IMR-90 (cell line): ENCODE measurements at regions not wholly inside any gene's neighbourhood (a gene's known extent, or its start where the extent isn't known, plus 50 kb on each side); places are given as distances from the start of the nearest gene placed in this dataset.

Experiments used
- ATAC-seq: fragments of 200-7000 bp; cut with Tn5 transposase; 2 replicates; pipeline ENCODE4 v1.9.1; 2020; ENCODE audit warnings: low read depth, mild to moderate bottlenecking, moderate library complexity
- BruUV-seq: library from RNA; stranded (reverse); fragments of 400-500 nt; replicated peaks from 2 replicates; lab custom pipeline; 2021; lab: Mats Ljungman, UMichigan
- CTCF ChIA-PET: fragments of 300-600 bp; formaldehyde crosslinking; extraction: SDS; loops from one replicate; lab custom pipeline; 2021; ENCODE audit warnings: antibody characterized with exemption; lab: Yijun Ruan, JAX
- POLR2A ChIA-PET: fragments of 300-600 bp; sonication (Branson Sonifier 250); formaldehyde crosslinking; loops from one replicate; lab custom pipeline; 2022; ENCODE audit warnings: antibody characterized with exemption; ENCODE audit not compliant: unreplicated experiment; lab: Charles Lee
- DNase-seq: peaks from one replicate; pipeline ENCODE4 v3.0.0; 2013
- H2AFZ ChIP-seq: replicated peaks from 2 replicates; pipeline ENCODE3; 2013; ENCODE audit warnings: low read length, mild to moderate bottlenecking; ENCODE audit not compliant: poor library complexity
- H2AK5ac ChIP-seq: 2 replicates; pipeline ENCODE4 v1.6.1; 2013; ENCODE audit warnings: low read depth, low read length, inconsistent platforms
- H2AK9ac ChIP-seq: replicated peaks from 2 replicates; pipeline ENCODE3; 2013; ENCODE audit warnings: mild to moderate bottlenecking, low read depth, low read length, moderate library complexity; ENCODE audit not compliant: poor library complexity
- H2BK120ac ChIP-seq: 2 replicates; pipeline ENCODE4 v1.6.1; 2013; ENCODE audit warnings: low read depth, low read length, inconsistent platforms
- H2BK15ac ChIP-seq: 3 replicates; pipeline ENCODE4 v1.6.1; 2013; ENCODE audit warnings: low read depth, low read length, inconsistent platforms
- H2BK20ac ChIP-seq: 2 replicates; pipeline ENCODE4 v1.6.1; 2013; ENCODE audit warnings: low read depth, mild to moderate bottlenecking, inconsistent platforms, low read length, moderate library complexity
- H2BK5ac ChIP-seq: 2 replicates; pipeline ENCODE4 v1.6.1; 2013; ENCODE audit warnings: mild to moderate bottlenecking, low read depth, low read length, inconsistent platforms; ENCODE audit not compliant: poor library complexity, severe bottlenecking
- H3K14ac ChIP-seq: replicated peaks from 2 replicates; pipeline ENCODE4 v1.6.1; 2013; ENCODE audit warnings: low read depth, low read length, inconsistent platforms
- H3K18ac ChIP-seq: 2 replicates; pipeline ENCODE4 v1.6.1; 2013; ENCODE audit warnings: low read depth, low read length, control low read depth
- H3K23ac ChIP-seq: 2 replicates; pipeline ENCODE4 v1.6.1; 2013; ENCODE audit warnings: low read depth, low read length, inconsistent platforms
- H3K27ac ChIP-seq: 2 replicates; pipeline ENCODE4 v1.5.1; 2013; ENCODE audit warnings: mild to moderate bottlenecking, control low read depth, low read length; ENCODE audit not compliant: insufficient read depth
- H3K27me3 ChIP-seq: 2 replicates; pipeline ENCODE4 v1.6.1; 2013; ENCODE audit warnings: low read length; ENCODE audit not compliant: control insufficient read depth, insufficient read depth
- H3K36me3 ChIP-seq: 2 replicates; pipeline ENCODE4 v1.6.1; 2013; ENCODE audit warnings: low read length, mixed read lengths; ENCODE audit not compliant: control insufficient read depth, insufficient read depth
- H3K4ac ChIP-seq: 2 replicates; pipeline ENCODE4 v1.6.1; 2013; ENCODE audit warnings: low read depth, low read length, inconsistent platforms
- H3K4me1 ChIP-seq: 2 replicates; pipeline ENCODE4 v1.6.1; 2013; ENCODE audit warnings: low read length, mixed read lengths; ENCODE audit not compliant: control insufficient read depth, insufficient read depth
- H3K4me2 ChIP-seq: 2 replicates; pipeline ENCODE4 v1.6.1; 2013; ENCODE audit warnings: low read depth, mild to moderate bottlenecking, control low read depth, low read length, moderate library complexity
- H3K4me3 ChIP-seq: 2 replicates; pipeline ENCODE4 v1.5.1; 2013; ENCODE audit warnings: low read depth, mild to moderate bottlenecking, control low read depth, low read length, moderate library complexity; ENCODE audit not compliant: insufficient read depth
- H3K56ac ChIP-seq: 2 replicates; pipeline ENCODE4 v1.6.1; 2013; ENCODE audit warnings: low read length, inconsistent platforms; ENCODE audit not compliant: insufficient read depth; ENCODE audit errors: extremely low read depth
- H3K79me1 ChIP-seq, 2 experiments: 2 replicates each; pipeline ENCODE4 v1.6.1; 2013; ENCODE audit warnings: low read length in 2 of 2, inconsistent platforms in 1 of 2, low read depth in 1 of 2
- H3K9ac ChIP-seq: 2 replicates; pipeline ENCODE4 v1.6.1; 2013; ENCODE audit warnings: low read depth, low read length, control low read depth
- H3K9me1 ChIP-seq: 2 replicates; pipeline ENCODE4 v1.6.1; 2013; ENCODE audit warnings: low read length, inconsistent platforms; ENCODE audit not compliant: insufficient read depth
- H3K9me3 ChIP-seq: 2 replicates; pipeline ENCODE4 v1.6.1; 2013; ENCODE audit warnings: low read length; ENCODE audit not compliant: control insufficient read depth, insufficient read depth
- H4K20me1 ChIP-seq: 2 replicates; pipeline ENCODE4 v1.6.1; 2013; ENCODE audit warnings: low read length, inconsistent platforms; ENCODE audit not compliant: insufficient read depth
- H4K5ac ChIP-seq: 2 replicates; pipeline ENCODE4 v1.6.1; 2013; ENCODE audit warnings: mild to moderate bottlenecking, low read depth, low read length, control low read depth
- H4K8ac ChIP-seq, 2 experiments: 2 replicates each; pipeline ENCODE4 v1.6.1; 2013; ENCODE audit warnings: low read depth in 2 of 2, low read length in 2 of 2, control low read depth in 1 of 2, inconsistent platforms in 1 of 2
- H4K91ac ChIP-seq: 2 replicates; pipeline ENCODE4 v1.6.1; 2013; ENCODE audit warnings: low read depth, low read length, inconsistent platforms; ENCODE audit not compliant: insufficient read depth
- BHLHE40 ChIP-seq: fragments of 150-350 bp; IDR thresholded peaks from 2 replicates; pipeline ENCODE4 v1.6.1; 2016; ENCODE audit warnings: mild to moderate bottlenecking, low read depth, low read length
- FOS ChIP-seq: fragments of 150-350 bp; IDR thresholded peaks from 2 replicates; pipeline ENCODE4 v1.6.1; 2016; ENCODE audit warnings: low read depth, low read length
- MAFK ChIP-seq: IDR thresholded peaks from 2 replicates; pipeline ENCODE4 v1.6.1; 2012; ENCODE audit warnings: low read depth, low read length, improper control_type of control experiment
- MAZ ChIP-seq: IDR thresholded peaks from 2 replicates; pipeline ENCODE4 v1.6.1; 2012; ENCODE audit warnings: low read depth, mild to moderate bottlenecking, low read length, improper control_type of control experiment, moderate library complexity, borderline replicate concordance
- NFE2L2 ChIP-seq: fragments of 150-350 bp; IDR thresholded peaks from 2 replicates; pipeline ENCODE4 v1.6.1; 2016; ENCODE audit warnings: low read depth, mild to moderate bottlenecking, low read length
- POLR2A ChIP-seq: IDR thresholded peaks from 2 replicates; pipeline ENCODE4 v1.6.1; 2012; ENCODE audit warnings: mild to moderate bottlenecking, low read depth, low read length
- RAD21 ChIP-seq: IDR thresholded peaks from 2 replicates; pipeline ENCODE4 v1.6.1; 2012; ENCODE audit warnings: low read length, improper control_type of control experiment
- RCOR1 ChIP-seq: IDR thresholded peaks from 2 replicates; pipeline ENCODE4 v1.6.1; 2012; ENCODE audit warnings: mild to moderate bottlenecking, low read length, improper control_type of control experiment; ENCODE audit not compliant: insufficient replicate concordance
- RFX5 ChIP-seq: IDR thresholded peaks from 2 replicates; pipeline ENCODE4 v1.8.0; 2012; ENCODE audit warnings: low read depth, mild to moderate bottlenecking, low read length, moderate library complexity
- WGBS, 2 experiments: methylation state at CpG; one replicate each; pipeline versions ENCODE4 v1.1.5 to v1.1.7; 2013; ENCODE audit warnings: missing lambda C conversion rate in 2 of 2; ENCODE audit not compliant: insufficient read length in 1 of 2; ENCODE audit errors: extremely low coverage in 2 of 2; 5-methylcytosine and 5-hydroxymethylcytosine counted together
- dilution Hi-C: fragments of 300-500 bp; cut with HindIII; formaldehyde crosslinking; loops from one replicate; pipeline ENCODE4 v1.14.3; 2018; ENCODE audit warnings: low sequenced_read_pairs; ENCODE audit not compliant: unreplicated experiment
- in situ Hi-C: fragments of 300-500 bp; cut with MboI; formaldehyde crosslinking; loops from 3 replicates; pipeline ENCODE4 v1.14.3; 2019; ENCODE audit warnings: low sequenced_read_pairs, inconsistent platforms, mixed read lengths
- intact Hi-C: fragments of 100-400 bp; cut with micrococcal nuclease; formaldehyde crosslinking; loops from 2 replicates; pipeline ENCODE4 v1.10.0; 2022
- TF ChIP-seq, protein P1 (sequence below): fragments of 150-350 bp; IDR thresholded peaks from 2 replicates; pipeline ENCODE4 v1.6.1; 2017; ENCODE audit warnings: mild to moderate bottlenecking, antibody characterized with exemption, low read length, low read depth
- TF ChIP-seq, protein P2 (sequence below): fragments of 150-350 bp; IDR thresholded peaks from 2 replicates; pipeline ENCODE4 v1.6.1; 2016; ENCODE audit warnings: low read depth, mild to moderate bottlenecking, low read length, moderate library complexity, borderline replicate concordance

DNA sequence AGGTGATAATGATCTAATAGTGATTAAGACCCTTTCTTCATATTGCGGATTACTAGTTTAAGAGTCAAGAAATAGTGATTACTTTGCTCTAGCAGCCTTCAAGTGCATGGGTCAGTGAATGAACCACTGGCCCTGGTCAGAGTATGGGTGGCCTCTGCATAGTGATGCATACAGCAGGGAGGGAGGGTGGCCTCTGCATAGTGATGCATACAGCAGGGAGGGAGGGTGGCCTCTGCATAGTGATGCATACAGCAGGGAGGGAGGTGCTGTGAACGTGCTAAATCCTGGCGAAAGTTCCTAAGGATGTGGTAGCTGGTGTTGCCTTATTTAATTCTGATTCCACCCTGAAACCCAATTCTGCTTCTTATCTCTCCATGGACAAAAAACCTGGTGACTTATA is 246.7 kb upstream of the ARSJ start:
- H2AK5ac ChIP-seq, result no peak overlapping the region
- H3K4me1 ChIP-seq, result peaks cover 2% of the 10 kb centered on the region; the same call in 1 of the 2 replicates
- H3K23ac ChIP-seq, result no peak overlapping the region
- peak overlapping the region; percentile 16 for H2BK5ac ChIP-seq
- no CpG with 5 or more reads among the region's 3 CpGs for WGBS, 2 experiments
- dilution Hi-C loops, result no loop called here
- H3K56ac ChIP-seq, result no peak overlapping the region
- intact Hi-C loops, result no loop called here
- no peak overlapping the region for H4K91ac ChIP-seq
- no peak overlapping the region for H2BK15ac ChIP-seq
- no peak overlapping the region for H3K9ac ChIP-seq
- no peak overlapping the region for H3K18ac ChIP-seq
- no peaks in the 10 kb centered on the region for H3K79me1 ChIP-seq
- peak overlapping the region in 1 of 2 experiments; percentile 30; a peak in 1 of 4 replicates for H4K8ac ChIP-seq
- H2BK120ac ChIP-seq, result peak overlapping the region; percentile 16; the same call in 1 of the 2 replicates
- DNase-seq (peak; percentile 45), ATAC-seq (peak; percentile 80)
- H3K27me3 ChIP-seq, result no peaks in the 10 kb centered on the region
- in situ Hi-C loops, result no loop called here
- no peak overlapping the region for H2AK9ac ChIP-seq
- H2BK20ac ChIP-seq, result no peak overlapping the region
- CTCF ChIA-PET, result no interaction called here
- H3K36me3 ChIP-seq, result no peaks in the 10 kb centered on the region
- H3K9me1 ChIP-seq, result no peaks in the 10 kb centered on the region
- H3K4me2 ChIP-seq, result no peak overlapping the region
- H3K27ac ChIP-seq, result no peak overlapping the region
- no peak overlapping the region for H2AFZ ChIP-seq
- H4K20me1 ChIP-seq, result no peaks in the 10 kb centered on the region
- no peak overlapping the region for H4K5ac ChIP-seq
- H3K9me3 ChIP-seq, result no peaks in the 10 kb centered on the region
- BruUV-seq, result no TSS peak
- peak overlapping the region; percentile 37 for H3K14ac ChIP-seq
- H3K4ac ChIP-seq, result peak overlapping the region; percentile 6; the same call in 1 of the 2 replicates
- TF ChIP-seq NFE2L2 (no peak), BHLHE40 (no peak), MAZ (no peak), MAFK (no peak), RAD21 (no peak), RCOR1 (no peak), POLR2A (no peak), RFX5 (no peak), FOS (no peak)
- TF ChIP-seq, protein P1, sequence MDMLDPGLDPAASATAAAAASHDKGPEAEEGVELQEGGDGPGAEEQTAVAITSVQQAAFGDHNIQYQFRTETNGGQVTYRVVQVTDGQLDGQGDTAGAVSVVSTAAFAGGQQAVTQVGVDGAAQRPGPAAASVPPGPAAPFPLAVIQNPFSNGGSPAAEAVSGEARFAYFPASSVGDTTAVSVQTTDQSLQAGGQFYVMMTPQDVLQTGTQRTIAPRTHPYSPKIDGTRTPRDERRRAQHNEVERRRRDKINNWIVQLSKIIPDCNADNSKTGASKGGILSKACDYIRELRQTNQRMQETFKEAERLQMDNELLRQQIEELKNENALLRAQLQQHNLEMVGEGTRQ, result no peak
- TF ChIP-seq, protein P2, sequence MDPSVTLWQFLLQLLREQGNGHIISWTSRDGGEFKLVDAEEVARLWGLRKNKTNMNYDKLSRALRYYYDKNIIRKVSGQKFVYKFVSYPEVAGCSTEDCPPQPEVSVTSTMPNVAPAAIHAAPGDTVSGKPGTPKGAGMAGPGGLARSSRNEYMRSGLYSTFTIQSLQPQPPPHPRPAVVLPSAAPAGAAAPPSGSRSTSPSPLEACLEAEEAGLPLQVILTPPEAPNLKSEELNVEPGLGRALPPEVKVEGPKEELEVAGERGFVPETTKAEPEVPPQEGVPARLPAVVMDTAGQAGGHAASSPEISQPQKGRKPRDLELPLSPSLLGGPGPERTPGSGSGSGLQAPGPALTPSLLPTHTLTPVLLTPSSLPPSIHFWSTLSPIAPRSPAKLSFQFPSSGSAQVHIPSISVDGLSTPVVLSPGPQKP, result no peak
- H3K4me3 ChIP-seq, result no peak overlapping the region
- POLR2A ChIA-PET, result no interaction called here
